GM13976 (cell line): ENCODE measurements at regions not wholly inside any gene's neighbourhood (a gene's known extent, or its start where the extent isn't known, plus 50 kb on each side); places are given as distances from the start of the nearest gene placed in this dataset.
"Not testable (repeated sequence)": the region's sequence is repeated elsewhere in the genome, so short reads cannot be mapped to it uniquely, and the experiment has no call there.

Experiments used
- DNase-seq: peaks from one replicate; pipeline ENCODE4 v3.0.0; 2012; ENCODE audit warnings: low spot score
- CTCF ChIP-seq: IDR thresholded peaks from 2 replicates; pipeline ENCODE4 v1.5.1; 2012; ENCODE audit warnings: borderline replicate concordance, mild to moderate bottlenecking; ENCODE audit not compliant: insufficient read depth; ENCODE audit errors: extremely low read depth, missing control alignments, control extremely low read depth
- in situ Hi-C: fragments of 300-500 bp; cut with MboI; formaldehyde crosslinking; loops from one replicate; pipeline ENCODE4 v1.12.0; 2022; ENCODE audit warnings: low sequenced_read_pairs, mixed read lengths, inconsistent platforms; ENCODE audit not compliant: unreplicated experiment

GRCh38 chr7:69213878-69214277 is 384.4 kb upstream of the AUTS2 start:
- in situ Hi-C loops, result no loop called here
- no peak for TF ChIP-seq CTCF
- DNase-seq, result no peak

GRCh38 chr7:69215516-69215915 is 382.8 kb upstream of the AUTS2 start:
- in situ Hi-C loops, DNase-seq: not testable (repeated sequence)

GRCh38 chr7:69217516-69218350 is 380.5 kb upstream of the AUTS2 start:
- DNase-seq, result no peak
- in situ Hi-C loops, result no loop called here
- TF ChIP-seq CTCF, result no peak

DNA sequence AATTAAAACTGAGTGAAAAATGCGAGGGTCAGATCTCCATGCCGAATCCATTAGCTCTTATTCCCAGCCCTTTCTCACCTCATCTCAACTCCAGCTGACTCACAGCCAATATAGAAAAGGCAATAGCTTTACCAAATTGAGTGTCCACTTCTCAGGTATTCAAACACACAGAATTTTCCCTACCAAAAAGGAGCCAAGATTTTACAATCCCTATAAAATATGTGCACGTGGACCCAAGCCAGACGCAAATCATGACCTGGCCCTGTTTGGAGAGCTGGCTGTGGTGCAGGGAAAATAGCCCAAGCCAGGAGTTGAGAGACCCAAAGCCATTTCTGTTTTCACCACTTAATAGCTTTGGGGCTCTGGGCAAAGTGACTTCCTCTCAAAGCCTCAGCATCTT is 379.7 kb upstream of the AUTS2 start:
- in situ Hi-C loops, result no loop called here
- DNase-seq, result no peak
- TF ChIP-seq CTCF, result no peak

DNA sequence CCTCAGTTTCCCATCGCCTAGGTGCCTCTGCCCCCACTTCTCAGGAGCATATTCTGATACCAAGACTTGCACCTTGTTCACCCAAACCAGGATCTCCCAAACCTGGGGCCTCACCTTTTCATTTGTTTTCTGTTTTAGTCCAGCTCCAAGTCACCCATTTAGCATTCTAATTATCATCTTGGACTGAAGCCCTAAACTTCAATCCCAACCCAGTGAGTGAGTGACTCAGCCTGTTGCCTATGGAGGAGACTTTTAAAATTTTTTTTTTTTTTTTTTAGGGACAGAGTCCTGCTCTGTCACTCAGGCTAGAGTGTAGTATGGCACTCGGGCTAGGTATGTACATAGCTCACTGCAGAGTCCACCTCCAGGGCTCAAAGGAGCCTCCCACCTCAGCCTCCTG is 378.9 kb upstream of the AUTS2 start:
- in situ Hi-C loops, result no loop called here

DNA sequence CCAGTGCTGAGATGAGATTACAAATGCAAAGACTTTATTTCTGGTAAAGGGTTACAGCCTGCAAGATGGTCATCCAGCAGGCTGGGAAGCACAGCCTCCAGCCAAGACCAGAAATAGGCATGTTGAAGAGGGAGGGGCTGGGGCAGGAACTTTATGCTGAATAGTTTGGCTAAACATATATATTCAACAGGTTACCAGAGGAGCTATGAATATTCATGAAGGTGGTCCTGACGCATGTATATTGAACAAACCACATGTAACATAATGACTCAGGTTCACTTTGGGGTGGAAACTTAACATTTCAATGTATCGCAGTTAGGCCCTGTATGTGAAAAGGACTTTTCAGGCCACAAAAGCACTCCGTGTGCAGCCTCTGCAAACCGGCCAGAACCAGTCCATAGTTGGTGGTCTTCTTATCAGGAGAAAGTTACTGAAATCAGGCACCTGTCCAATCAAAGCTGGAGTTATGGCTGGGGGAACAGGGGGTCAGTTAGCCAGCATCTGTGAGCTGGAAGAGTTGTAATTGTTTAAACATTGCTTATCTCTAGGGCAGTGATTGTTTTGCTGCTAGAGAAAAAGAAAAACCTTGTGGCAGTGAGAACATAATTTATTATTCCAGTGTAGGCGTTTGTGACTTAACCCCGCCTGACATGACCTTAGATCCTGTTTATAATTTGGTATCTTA is 372.9 kb upstream of the AUTS2 start:
- in situ Hi-C loops, result no loop called here
- no peak for DNase-seq
- no peak for TF ChIP-seq CTCF

More for the DNA sequence above, 378.9 kb upstream of the AUTS2 start:
- no peak for DNase-seq
- TF ChIP-seq CTCF, result no peak

GRCh38 chr7:69228212-69228811 is 370.0 kb upstream of the AUTS2 start:
- no peak for TF ChIP-seq CTCF
- DNase-seq, result no peak
- in situ Hi-C loops, result no loop called here
